ENCODE measurements at regions not wholly inside any gene's neighbourhood (a gene's known extent, or its start where the extent isn't known, plus 50 kb on each side); places are given as distances from the start of the nearest gene placed in this dataset.

- TF ChIP-seq CTCF (conservative IDR thresholded peaks at IDR 0.05; ENCODE audit: low read depth, low read length) = no peak
- no peak for TF ChIP-seq EZH2 (IDR thresholded peaks at IDR 0.05; ENCODE audit: low read length, unreplicated experiment)
These were observed 106.4 kb upstream of the FAM20C start for GRCh38 chr7:85883-86515.
